H1 (cell line): ENCODE measurements at regions not wholly inside any gene's neighbourhood (a gene's known extent, or its start where the extent isn't known, plus 50 kb on each side); places are given as distances from the start of the nearest gene placed in this dataset.

ENCODE experiments used
- CHD2 ChIP-seq: IDR thresholded peaks from 2 replicates; pipeline ENCODE4 v1.6.1; 2012; ENCODE audit warnings: low read length, improper control_type of control experiment
- EZH2 ChIP-seq: fragments of 200-600 bp; sonication (generic); IDR thresholded peaks from 2 replicates; pipeline ENCODE4 v1.7.1; 2012; ENCODE audit warnings: low read depth, mild to moderate bottlenecking, moderate library complexity, low read length, inconsistent platforms; ENCODE audit not compliant: severe bottlenecking
- GABPA ChIP-seq: IDR thresholded peaks from 2 replicates; pipeline ENCODE4 v1.6.1; 2011; ENCODE audit warnings: mild to moderate bottlenecking, low read length, moderate library complexity, borderline replicate concordance; ENCODE audit not compliant: insufficient read depth
- KDM1A ChIP-seq: fragments of 200-600, 300-600 bp; sonication (generic); IDR thresholded peaks from 2 replicates; pipeline ENCODE4 v1.7.1; 2016; ENCODE audit warnings: mild to moderate bottlenecking, low read length, borderline replicate concordance
- MAFK ChIP-seq: IDR thresholded peaks from 2 replicates; pipeline ENCODE4 v1.6.1; 2012; ENCODE audit warnings: low read depth, mild to moderate bottlenecking, improper control_type of control experiment, low read length
- POLR2A ChIP-seq, 2 experiments: IDR thresholded peaks; 1 replicate in 1 of 2; 2 replicates in 1 of 2; pipeline ENCODE4 v1.6.1; 2011; ENCODE audit warnings: low read depth in 2 of 2, low read length in 2 of 2, mild to moderate bottlenecking in 2 of 2; ENCODE audit errors: control extremely low read depth in 1 of 2
- RAD21 ChIP-seq, 2 experiments: IDR thresholded peaks in 1 of 2; conservative IDR thresholded peaks in 1 of 2; 2 replicates each; pipeline ENCODE4 v1.6.1; 2011; ENCODE audit warnings: low read depth in 2 of 2, low read length in 2 of 2, improper control_type of control experiment in 1 of 2, inconsistent platforms in 1 of 2, mild to moderate bottlenecking in 1 of 2, moderate library complexity in 1 of 2
- SP1 ChIP-seq: IDR thresholded peaks from 2 replicates; pipeline ENCODE4 v1.6.1; 2011; ENCODE audit warnings: low read depth, low read length
- SUZ12 ChIP-seq: fragments of 200-600 bp; sonication (generic); IDR thresholded peaks from 2 replicates; pipeline ENCODE4 v1.6.1; 2012; ENCODE audit warnings: mild to moderate bottlenecking, inconsistent platforms, low read length, moderate library complexity, mixed read lengths
- TAF1 ChIP-seq: IDR thresholded peaks from 2 replicates; pipeline ENCODE4 v1.6.1; 2011; ENCODE audit warnings: mild to moderate bottlenecking, low read depth, low read length
- TF ChIP-seq, protein P1 (sequence below): IDR thresholded peaks from 2 replicates; pipeline ENCODE4 v1.6.1; 2012; ENCODE audit warnings: inconsistent platforms
- TF ChIP-seq, protein P2 (sequence below), 3 experiments: IDR thresholded peaks; 1 replicate in 2 of 3; 2 replicates in 1 of 3; pipeline versions ENCODE4 v1.5.1 to v1.6.1; 2011; ENCODE audit warnings: low read length in 3 of 3, mild to moderate bottlenecking in 3 of 3, inconsistent platforms in 2 of 3, low read depth in 1 of 3, moderate library complexity in 1 of 3; ENCODE audit not compliant: insufficient read depth in 1 of 3; ENCODE audit errors: control extremely low read depth in 1 of 3

GRCh38 chr4:25535701-25536473 lies 119.8 kb upstream of the SLC34A2 start:
- TF ChIP-seq MAFK (no peak), CHD2 (no peak), KDM1A (no peak), POLR2A (IDR thresholded peaks at IDR 0.05; ENCODE audit: control extremely low read depth in 1 of 2, low read depth in 2 of 2, low read length in 2 of 2) (no peak), TAF1 (no peak), RAD21 (IDR thresholded peaks at IDR 0.05 in 1 of 2, conservative IDR thresholded peaks at IDR 0.05 in 1 of 2; ENCODE audit: low read depth in 2 of 2, low read length in 2 of 2) (no peak), GABPA (no peak), SP1 (no peak), SUZ12 (no peak), EZH2 (no peak)
- TF ChIP-seq, protein P1, sequence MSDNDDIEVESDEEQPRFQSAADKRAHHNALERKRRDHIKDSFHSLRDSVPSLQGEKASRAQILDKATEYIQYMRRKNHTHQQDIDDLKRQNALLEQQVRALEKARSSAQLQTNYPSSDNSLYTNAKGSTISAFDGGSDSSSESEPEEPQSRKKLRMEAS: no peak
- TF ChIP-seq, protein P2, sequence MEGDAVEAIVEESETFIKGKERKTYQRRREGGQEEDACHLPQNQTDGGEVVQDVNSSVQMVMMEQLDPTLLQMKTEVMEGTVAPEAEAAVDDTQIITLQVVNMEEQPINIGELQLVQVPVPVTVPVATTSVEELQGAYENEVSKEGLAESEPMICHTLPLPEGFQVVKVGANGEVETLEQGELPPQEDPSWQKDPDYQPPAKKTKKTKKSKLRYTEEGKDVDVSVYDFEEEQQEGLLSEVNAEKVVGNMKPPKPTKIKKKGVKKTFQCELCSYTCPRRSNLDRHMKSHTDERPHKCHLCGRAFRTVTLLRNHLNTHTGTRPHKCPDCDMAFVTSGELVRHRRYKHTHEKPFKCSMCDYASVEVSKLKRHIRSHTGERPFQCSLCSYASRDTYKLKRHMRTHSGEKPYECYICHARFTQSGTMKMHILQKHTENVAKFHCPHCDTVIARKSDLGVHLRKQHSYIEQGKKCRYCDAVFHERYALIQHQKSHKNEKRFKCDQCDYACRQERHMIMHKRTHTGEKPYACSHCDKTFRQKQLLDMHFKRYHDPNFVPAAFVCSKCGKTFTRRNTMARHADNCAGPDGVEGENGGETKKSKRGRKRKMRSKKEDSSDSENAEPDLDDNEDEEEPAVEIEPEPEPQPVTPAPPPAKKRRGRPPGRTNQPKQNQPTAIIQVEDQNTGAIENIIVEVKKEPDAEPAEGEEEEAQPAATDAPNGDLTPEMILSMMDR (IDR thresholded peaks at IDR 0.05; ENCODE audit: control extremely low read depth in 1 of 3, insufficient read depth in 1 of 3, low read depth in 1 of 3, low read length in 3 of 3): no peak
